ENCODE measurements at regions not wholly inside any gene's neighbourhood (a gene's known extent, or its start where the extent isn't known, plus 50 kb on each side); places are given as distances from the start of the nearest gene placed in this dataset.

DNA sequence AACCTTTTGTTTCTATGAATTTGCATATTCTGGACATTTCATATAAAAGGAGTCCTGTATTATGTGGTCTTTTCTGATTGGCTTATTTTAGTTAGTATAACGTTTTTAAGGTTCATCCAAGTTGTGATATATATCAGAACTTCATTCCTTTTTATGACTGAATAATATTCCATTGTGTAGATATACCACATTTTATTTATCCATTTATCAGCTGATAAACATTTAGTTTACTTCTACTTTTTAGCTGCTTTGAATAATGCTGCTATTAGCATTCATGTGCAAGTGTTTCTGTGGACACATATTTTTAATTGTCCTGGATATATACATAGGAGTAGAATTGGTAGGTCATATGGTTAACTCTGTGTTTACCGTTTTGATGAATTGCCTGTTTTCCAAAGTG, 498.5 kb upstream of the ADAMTS9 start:
- H4K20me1 ChIP-seq (ENCODE audit: control insufficient read depth, insufficient read depth) = no peaks in the 10 kb centered on the region
- BruUV-seq (replicated peaks) = no TSS peak
- H3K9me3 ChIP-seq (replicated peaks; ENCODE audit: control insufficient read depth, insufficient read depth, low read length) = no peaks in the 10 kb centered on the region
- H3K27me3 ChIP-seq (replicated peaks in 1 of 2; ENCODE audit: control insufficient read depth in 2 of 2, insufficient read depth in 2 of 2, low read length in 1 of 2) = no peaks in the 10 kb centered on the region
- WGBS (ENCODE audit: insufficient coverage, insufficient replicate concordance, low lambda C conversion rate, missing lambda C conversion rate) = 16% methylated on average over 2 of the region's 2 CpGs
- TF ChIP-seq GABPA (IDR thresholded peaks at IDR 0.05; ENCODE audit: low read depth) (no peak), SUZ12 (IDR thresholded peaks at IDR 0.05; ENCODE audit: unreplicated experiment) (no peak)
- TF ChIP-seq, protein P1, sequence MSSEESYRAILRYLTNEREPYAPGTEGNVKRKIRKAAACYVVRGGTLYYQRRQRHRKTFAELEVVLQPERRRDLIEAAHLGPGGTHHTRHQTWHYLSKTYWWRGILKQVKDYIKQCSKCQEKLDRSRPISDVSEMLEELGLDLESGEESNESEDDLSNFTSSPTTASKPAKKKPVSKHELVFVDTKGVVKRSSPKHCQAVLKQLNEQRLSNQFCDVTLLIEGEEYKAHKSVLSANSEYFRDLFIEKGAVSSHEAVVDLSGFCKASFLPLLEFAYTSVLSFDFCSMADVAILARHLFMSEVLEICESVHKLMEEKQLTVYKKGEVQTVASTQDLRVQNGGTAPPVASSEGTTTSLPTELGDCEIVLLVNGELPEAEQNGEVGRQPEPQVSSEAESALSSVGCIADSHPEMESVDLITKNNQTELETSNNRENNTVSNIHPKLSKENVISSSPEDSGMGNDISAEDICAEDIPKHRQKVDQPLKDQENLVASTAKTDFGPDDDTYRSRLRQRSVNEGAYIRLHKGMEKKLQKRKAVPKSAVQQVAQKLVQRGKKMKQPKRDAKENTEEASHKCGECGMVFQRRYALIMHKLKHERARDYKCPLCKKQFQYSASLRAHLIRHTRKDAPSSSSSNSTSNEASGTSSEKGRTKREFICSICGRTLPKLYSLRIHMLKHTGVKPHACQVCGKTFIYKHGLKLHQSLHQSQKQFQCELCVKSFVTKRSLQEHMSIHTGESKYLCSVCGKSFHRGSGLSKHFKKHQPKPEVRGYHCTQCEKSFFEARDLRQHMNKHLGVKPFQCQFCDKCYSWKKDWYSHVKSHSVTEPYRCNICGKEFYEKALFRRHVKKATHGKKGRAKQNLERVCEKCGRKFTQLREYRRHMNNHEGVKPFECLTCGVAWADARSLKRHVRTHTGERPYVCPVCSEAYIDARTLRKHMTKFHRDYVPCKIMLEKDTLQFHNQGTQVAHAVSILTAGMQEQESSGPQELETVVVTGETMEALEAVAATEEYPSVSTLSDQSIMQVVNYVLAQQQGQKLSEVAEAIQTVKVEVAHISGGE (CRISPR knock-in tag; IDR thresholded peaks at IDR 0.05) = no peak
- TF ChIP-seq, protein P2, sequence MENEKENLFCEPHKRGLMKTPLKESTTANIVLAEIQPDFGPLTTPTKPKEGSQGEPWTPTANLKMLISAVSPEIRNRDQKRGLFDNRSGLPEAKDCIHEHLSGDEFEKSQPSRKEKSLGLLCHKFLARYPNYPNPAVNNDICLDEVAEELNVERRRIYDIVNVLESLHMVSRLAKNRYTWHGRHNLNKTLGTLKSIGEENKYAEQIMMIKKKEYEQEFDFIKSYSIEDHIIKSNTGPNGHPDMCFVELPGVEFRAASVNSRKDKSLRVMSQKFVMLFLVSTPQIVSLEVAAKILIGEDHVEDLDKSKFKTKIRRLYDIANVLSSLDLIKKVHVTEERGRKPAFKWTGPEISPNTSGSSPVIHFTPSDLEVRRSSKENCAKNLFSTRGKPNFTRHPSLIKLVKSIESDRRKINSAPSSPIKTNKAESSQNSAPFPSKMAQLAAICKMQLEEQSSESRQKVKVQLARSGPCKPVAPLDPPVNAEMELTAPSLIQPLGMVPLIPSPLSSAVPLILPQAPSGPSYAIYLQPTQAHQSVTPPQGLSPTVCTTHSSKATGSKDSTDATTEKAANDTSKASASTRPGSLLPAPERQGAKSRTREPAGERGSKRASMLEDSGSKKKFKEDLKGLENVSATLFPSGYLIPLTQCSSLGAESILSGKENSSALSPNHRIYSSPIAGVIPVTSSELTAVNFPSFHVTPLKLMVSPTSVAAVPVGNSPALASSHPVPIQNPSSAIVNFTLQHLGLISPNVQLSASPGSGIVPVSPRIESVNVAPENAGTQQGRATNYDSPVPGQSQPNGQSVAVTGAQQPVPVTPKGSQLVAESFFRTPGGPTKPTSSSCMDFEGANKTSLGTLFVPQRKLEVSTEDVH (IDR thresholded peaks at IDR 0.05; ENCODE audit: low read depth, partially characterized antibody) = no peak
- ChIA-PET RAD21 (ENCODE audit: unreplicated experiment) (no interaction called here), SMC1A (ENCODE audit: uncharacterized antibody, unreplicated experiment) (no interaction called here), CTCF (no interaction called here), POLR2A (no interaction called here)
- no peaks in the 10 kb centered on the region for H3K4me1 ChIP-seq (ENCODE audit: control insufficient read depth, insufficient read depth, low read length)
- intact Hi-C loops (cut with micrococcal nuclease; ENCODE audit: unreplicated experiment) (no loop called here), in situ Hi-C loops (cut with MboI) (no loop called here)
- no peaks in the 10 kb centered on the region for H3K36me3 ChIP-seq (ENCODE audit: control insufficient read depth in 2 of 2, insufficient read depth in 2 of 2, low read length in 1 of 2)
- no peak overlapping the region for H3K4me3 ChIP-seq
- DNase-seq (ENCODE audit: low read depth, low spot score) = no peak
- H3K9ac ChIP-seq (ENCODE audit: control insufficient read depth, insufficient read depth, low read length) = no peak overlapping the region
- H3K4me2 ChIP-seq (ENCODE audit: control insufficient read depth, insufficient read depth) = no peak overlapping the region
- no peak for FAIRE-seq
- no peak overlapping the region for H2AFZ ChIP-seq (ENCODE audit: control insufficient read depth, low read depth, low read length)
- ATAC-seq = no peak
- H3K79me2 ChIP-seq (ENCODE audit: control insufficient read depth, insufficient read depth, low read length) = no peaks in the 10 kb centered on the region
- no peak overlapping the region for H3K27ac ChIP-seq (ENCODE audit: control insufficient read depth, insufficient read depth)

All from GM12878 (cell line).